GM13976 (cell line): ENCODE measurements at regions not wholly inside any gene's neighbourhood (a gene's known extent, or its start where the extent isn't known, plus 50 kb on each side); places are given as distances from the start of the nearest gene placed in this dataset.

ENCODE experiments used
- DNase-seq: peaks from one replicate; pipeline ENCODE4 v3.0.0; 2012; ENCODE audit warnings: low spot score
- in situ Hi-C: fragments of 300-500 bp; cut with MboI; formaldehyde crosslinking; loops from one replicate; pipeline ENCODE4 v1.12.0; 2022; ENCODE audit warnings: low sequenced_read_pairs, mixed read lengths, inconsistent platforms; ENCODE audit not compliant: unreplicated experiment
- TF ChIP-seq, protein P1 (sequence below): IDR thresholded peaks from 2 replicates; pipeline ENCODE4 v1.5.1; 2012; ENCODE audit warnings: borderline replicate concordance, mild to moderate bottlenecking; ENCODE audit not compliant: insufficient read depth; ENCODE audit errors: extremely low read depth, missing control alignments, control extremely low read depth

DNA sequence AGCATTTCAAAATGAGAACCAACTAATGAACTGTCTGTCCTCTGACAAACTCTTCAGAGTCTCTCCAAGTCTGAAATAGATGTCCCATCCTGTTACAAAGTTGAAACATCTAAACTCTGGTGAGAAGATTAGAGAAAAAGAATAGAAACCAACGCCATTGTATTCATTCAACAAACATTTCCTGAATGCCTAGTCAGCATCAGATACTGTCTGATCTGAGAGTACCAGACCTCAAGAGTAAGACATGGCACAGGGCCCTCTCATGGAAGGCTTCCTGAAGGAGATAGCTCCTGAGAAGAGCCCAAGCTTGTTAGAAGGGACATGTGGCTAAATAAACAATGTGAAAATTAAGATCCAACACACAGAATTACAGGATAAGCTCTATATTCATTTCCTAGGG, 164.1 kb upstream of the LRRN1 start:
- DNase-seq: no peak
- TF ChIP-seq, protein P1, sequence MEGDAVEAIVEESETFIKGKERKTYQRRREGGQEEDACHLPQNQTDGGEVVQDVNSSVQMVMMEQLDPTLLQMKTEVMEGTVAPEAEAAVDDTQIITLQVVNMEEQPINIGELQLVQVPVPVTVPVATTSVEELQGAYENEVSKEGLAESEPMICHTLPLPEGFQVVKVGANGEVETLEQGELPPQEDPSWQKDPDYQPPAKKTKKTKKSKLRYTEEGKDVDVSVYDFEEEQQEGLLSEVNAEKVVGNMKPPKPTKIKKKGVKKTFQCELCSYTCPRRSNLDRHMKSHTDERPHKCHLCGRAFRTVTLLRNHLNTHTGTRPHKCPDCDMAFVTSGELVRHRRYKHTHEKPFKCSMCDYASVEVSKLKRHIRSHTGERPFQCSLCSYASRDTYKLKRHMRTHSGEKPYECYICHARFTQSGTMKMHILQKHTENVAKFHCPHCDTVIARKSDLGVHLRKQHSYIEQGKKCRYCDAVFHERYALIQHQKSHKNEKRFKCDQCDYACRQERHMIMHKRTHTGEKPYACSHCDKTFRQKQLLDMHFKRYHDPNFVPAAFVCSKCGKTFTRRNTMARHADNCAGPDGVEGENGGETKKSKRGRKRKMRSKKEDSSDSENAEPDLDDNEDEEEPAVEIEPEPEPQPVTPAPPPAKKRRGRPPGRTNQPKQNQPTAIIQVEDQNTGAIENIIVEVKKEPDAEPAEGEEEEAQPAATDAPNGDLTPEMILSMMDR: no peak
- in situ Hi-C loops: no loop called here

DNA sequence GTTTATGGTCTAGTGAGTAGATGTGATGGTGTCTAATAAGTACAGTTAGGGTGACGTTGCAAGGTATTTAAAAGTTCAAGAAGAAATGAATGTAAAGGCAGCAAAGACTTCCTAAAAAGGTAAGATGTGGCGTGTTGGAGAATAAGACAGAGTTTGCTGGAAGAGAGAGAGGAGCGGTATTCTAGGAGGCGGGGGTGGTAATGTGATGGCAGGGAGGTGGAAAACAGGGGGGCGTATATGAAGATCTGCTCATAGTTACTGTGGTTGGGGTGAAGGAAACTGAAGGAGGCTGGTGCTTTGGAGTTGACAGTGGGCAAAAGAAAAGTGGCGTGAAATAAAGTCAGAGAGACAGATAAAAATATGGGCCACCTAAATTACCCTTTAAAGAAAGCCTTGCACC, 164.9 kb upstream of the LRRN1 start:
- DNase-seq: no peak
- TF ChIP-seq, protein P1: no peak
- in situ Hi-C loops: no loop called here

- TF ChIP-seq, protein P1: no peak
- DNase-seq: no peak
- in situ Hi-C loops: no loop called here
Measured at GRCh38 chr3:3633761-3634160, 165.5 kb upstream of the LRRN1 start.

GRCh38 chr3:3632449-3632848, 166.8 kb upstream of the LRRN1 start:
- in situ Hi-C loops: no loop called here
- TF ChIP-seq, protein P1: no peak
- DNase-seq: no peak

DNA sequence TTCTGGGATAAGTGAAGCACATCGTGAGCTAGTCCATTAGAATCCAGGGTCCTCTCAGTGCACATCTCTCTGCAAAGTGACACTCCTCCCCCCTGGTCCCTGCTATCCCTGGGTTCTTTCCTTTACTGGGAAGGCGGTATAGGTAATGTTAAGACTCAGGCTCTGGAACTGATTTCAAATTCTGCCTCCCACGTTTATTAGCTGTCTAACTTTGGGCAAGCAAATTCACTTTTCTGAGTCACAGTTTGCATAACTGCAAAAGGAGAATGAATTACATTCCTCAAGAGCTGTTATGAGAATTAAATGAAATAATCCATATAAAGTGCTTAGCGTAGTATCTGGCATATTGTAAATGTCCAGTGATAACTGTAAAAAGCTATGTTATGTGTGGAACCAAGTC, 168.1 kb upstream of the LRRN1 start:
- in situ Hi-C loops: no loop called here
- DNase-seq: no peak
- TF ChIP-seq, protein P1: no peak

- in situ Hi-C loops: no loop called here
Measured at GRCh38 chr3:3629911-3630310, 169.3 kb upstream of the LRRN1 start.

More at GRCh38 chr3:3629911-3630310, 169.3 kb upstream of the LRRN1 start:
- DNase-seq: no peak
- TF ChIP-seq, protein P1: no peak
